CD14-positive monocyte (primary cell): ENCODE measurements at regions not wholly inside any gene's neighbourhood (a gene's known extent, or its start where the extent isn't known, plus 50 kb on each side); places are given as distances from the start of the nearest gene placed in this dataset.

Experiments
- DNase-seq, 3 donors: peaks; one replicate each; pipeline ENCODE4 v3.0.0-alpha.2; 2011 to 2022
- H2AFZ ChIP-seq: 2 replicates; pipeline ENCODE4 v1.6.0; 2012; ENCODE audit warnings: mild to moderate bottlenecking, low read depth, low read length, inconsistent platforms; ENCODE audit not compliant: insufficient read depth, poor library complexity, severe bottlenecking
- H3K27ac ChIP-seq, 2 donors: 1 replicate in 1 of 2; 2 replicates in 1 of 2; pipeline ENCODE4 v1.5.1; 2012 to 2013; ENCODE audit warnings: low read length in 2 of 2, control low read depth in 1 of 2, inconsistent platforms in 1 of 2, low read depth in 1 of 2, mild to moderate bottlenecking in 1 of 2
- H3K27me3 ChIP-seq, 2 donors: one replicate each; pipeline versions ENCODE4 v1.6.0 to v1.6.1; 2011 to 2013; ENCODE audit warnings: low read length in 2 of 2; ENCODE audit not compliant: control insufficient read depth in 2 of 2, insufficient read depth in 2 of 2
- H3K36me3 ChIP-seq, 2 donors: replicated peaks in 1 of 2; 1 replicate in 1 of 2; 2 replicates in 1 of 2; pipeline versions ENCODE4 v1.5.1 to v1.6.1; 2012 to 2013; ENCODE audit warnings: low read length in 2 of 2, control low read depth in 1 of 2, inconsistent platforms in 1 of 2, mild to moderate bottlenecking in 1 of 2; ENCODE audit not compliant: insufficient read depth in 2 of 2, control insufficient read depth in 1 of 2
- H3K4me1 ChIP-seq, 2 donors: 1 replicate in 1 of 2; 2 replicates in 1 of 2; pipeline versions ENCODE4 v1.5.1 to v1.6.1; 2012 to 2013; ENCODE audit warnings: low read length in 2 of 2, control low read depth in 1 of 2, inconsistent platforms in 1 of 2, mild to moderate bottlenecking in 1 of 2, moderate library complexity in 1 of 2; ENCODE audit not compliant: insufficient read depth in 2 of 2, control insufficient read depth in 1 of 2
- H3K4me2 ChIP-seq: replicated peaks from 2 replicates; pipeline ENCODE3; 2012; ENCODE audit warnings: low read length, moderate library complexity, mild to moderate bottlenecking; ENCODE audit not compliant: poor library complexity, severe bottlenecking; ENCODE audit errors: extremely low read depth
- H3K4me3 ChIP-seq, 3 experiments: fragments of 200-600 bp in 1 of 3; sonication (generic) in 1 of 3; replicated peaks in 1 of 3; 1 replicate in 2 of 3; 2 replicates in 1 of 3; pipeline ENCODE4 v1.5.1; 2011 to 2013; ENCODE audit warnings: low read length in 3 of 3, mild to moderate bottlenecking in 3 of 3, control low read depth in 2 of 3, low read depth in 2 of 3, inconsistent platforms in 1 of 3, moderate library complexity in 1 of 3
- H3K79me2 ChIP-seq: 2 replicates; pipeline ENCODE4 v1.6.0; 2012; ENCODE audit warnings: mild to moderate bottlenecking, control low read depth, inconsistent platforms, low read length, moderate library complexity; ENCODE audit not compliant: insufficient read depth
- H3K9ac ChIP-seq: 2 replicates; pipeline ENCODE4 v1.6.0; 2017; ENCODE audit warnings: low read length, mild to moderate bottlenecking; ENCODE audit not compliant: insufficient read depth, poor library complexity, severe bottlenecking
- H3K9me3 ChIP-seq, 2 donors: replicated peaks in 1 of 2; 1 replicate in 1 of 2; 2 replicates in 1 of 2; pipeline versions ENCODE4 v1.5.1 to v1.6.1; 2012 to 2013; ENCODE audit warnings: low read length in 2 of 2, control low read depth in 1 of 2; ENCODE audit not compliant: control insufficient read depth in 1 of 2, insufficient read depth in 1 of 2
- H4K20me1 ChIP-seq: 2 replicates; pipeline ENCODE4 v1.6.0; 2012; ENCODE audit warnings: mild to moderate bottlenecking, low read length, control low read depth, moderate library complexity; ENCODE audit not compliant: insufficient read depth
- H3K27ac Mint-ChIP-seq, 7 donors: one replicate each; pipeline ENCODE4 v1.8.0; 2020; ENCODE audit warnings: mild to moderate bottlenecking in 7 of 7, mixed read lengths in 7 of 7, moderate library complexity in 6 of 7, inconsistent platforms in 2 of 7
- H3K27me3 Mint-ChIP-seq, 3 donors: one replicate each; pipeline ENCODE4 v1.8.0; 2021 to 2022; ENCODE audit warnings: low read depth in 3 of 3, mild to moderate bottlenecking in 3 of 3, mixed read lengths in 3 of 3, moderate library complexity in 3 of 3, inconsistent platforms in 1 of 3
- H3K36me3 Mint-ChIP-seq, 2 donors: one replicate each; pipeline ENCODE4 v1.8.0; 2020; ENCODE audit warnings: mixed read lengths in 2 of 2, inconsistent platforms in 1 of 2, mild to moderate bottlenecking in 1 of 2
- H3K4me1 Mint-ChIP-seq: one replicate; pipeline ENCODE4 v1.8.0; 2020; ENCODE audit warnings: mild to moderate bottlenecking, mixed read lengths
- H3K4me3 Mint-ChIP-seq, 2 donors: one replicate each; pipeline ENCODE4 v1.8.0; 2020; ENCODE audit warnings: mild to moderate bottlenecking in 2 of 2, mixed read lengths in 2 of 2, moderate library complexity in 1 of 2
- H3K9me3 Mint-ChIP-seq, 7 donors: one replicate each; pipeline ENCODE4 v1.8.0; 2020 to 2022; ENCODE audit warnings: mixed read lengths in 7 of 7, mild to moderate bottlenecking in 6 of 7, moderate library complexity in 6 of 7, inconsistent platforms in 2 of 7
- CTCF ChIP-seq: fragments of 200-600 bp; IDR thresholded peaks from one replicate; pipeline ENCODE4 v1.8.0; 2022; ENCODE audit warnings: antibody characterized with exemption, mild to moderate bottlenecking
- WGBS: methylation state at CpG from one replicate; pipeline ENCODE4 v1.1.5; 2013; ENCODE audit warnings: missing lambda C conversion rate; ENCODE audit not compliant: insufficient coverage; 5-methylcytosine and 5-hydroxymethylcytosine counted together
- intact Hi-C, 2 donors: fragments of 100-400 bp; cut with micrococcal nuclease; formaldehyde crosslinking; loops; one replicate each; pipeline versions ENCODE4 v1.15.0 to v1.15.1; 2023

GRCh38 chr6:33521489-33522091 is 58.5 kb downstream of the BAK1 start:
- H3K4me2 ChIP-seq: no peak overlapping the region
- no peaks in the 10 kb centered on the region for H3K27me3 ChIP-seq
- no peaks in the 10 kb centered on the region for H3K36me3 ChIP-seq
- Mint-ChIP-seq H3K4me1 (peaks cover 3% of the 10 kb centered on the region), H3K4me3 (no peak overlapping the region), H3K9me3 (peaks cover 0 to 6% (median 0%) of the 10 kb centered on the region in 7 donors), H3K36me3 (no peaks in the 10 kb centered on the region), H3K27ac (no peak overlapping the region), H3K27me3 (peaks cover 0 to 10% (median 1%) of the 10 kb centered on the region in 3 donors)
- no peaks in the 10 kb centered on the region for H3K79me2 ChIP-seq
- no peaks in the 10 kb centered on the region for H4K20me1 ChIP-seq
- no peak for TF ChIP-seq CTCF
- WGBS: 96% methylated on average over 40 of the region's 47 CpGs
- H3K27ac ChIP-seq: no peak overlapping the region
- no peak overlapping the region for H3K9ac ChIP-seq
- DNase-seq: no peak
- no peak overlapping the region for H2AFZ ChIP-seq
- no peaks in the 10 kb centered on the region for H3K9me3 ChIP-seq
- H3K4me3 ChIP-seq: no peak overlapping the region
- intact Hi-C loops: no loop called here
- no peaks in the 10 kb centered on the region for H3K4me1 ChIP-seq
